ENCODE measurements at regions not wholly inside any gene's neighbourhood (a gene's known extent, or its start where the extent isn't known, plus 50 kb on each side); places are given as distances from the start of the nearest gene placed in this dataset.

GRCh38 chr4:120395746-120396145, 329.1 kb upstream of the MAD2L1 start:
- Histone ChIP-seq H3K9me3 (ENCODE audit: control insufficient read depth in 1 of 2, insufficient read depth in 1 of 2, low read length in 2 of 2) (no peaks in the 10 kb centered on the region), H3K4me1 (ENCODE audit: insufficient read depth, low read length) (no peaks in the 10 kb centered on the region), H3K4me3 (ENCODE audit: low read length) (no peak overlapping the region), H3K27me3 (ENCODE audit: control insufficient read depth in 1 of 2, insufficient read depth in 2 of 2, low read length in 2 of 2) (no peaks in the 10 kb centered on the region), H3K27ac (ENCODE audit: low read depth in 1 of 2, low read length in 2 of 2) (no peak overlapping the region), H3K36me3 (ENCODE audit: insufficient read depth, low read length) (no peaks in the 10 kb centered on the region)
- Mint-ChIP-seq H3K27me3 (no peaks in the 10 kb centered on the region), H3K27ac (no peak overlapping the region), H3K4me1 (ENCODE audit: low read depth) (no peaks in the 10 kb centered on the region), H3K4me3 (no peak overlapping the region), H3K36me3 (ENCODE audit: low read depth) (no peaks in the 10 kb centered on the region), H3K9me3 (no peaks in the 10 kb centered on the region)
- ChIA-PET POLR2A (no interaction called here), CTCF (no interaction called here)
- intact Hi-C loops (cut with DNase I, micrococcal nuclease): no loop called here
- no peak for ATAC-seq (ENCODE audit: poor library complexity)
- no peak for DNase-seq
- TF ChIP-seq, protein P1, sequence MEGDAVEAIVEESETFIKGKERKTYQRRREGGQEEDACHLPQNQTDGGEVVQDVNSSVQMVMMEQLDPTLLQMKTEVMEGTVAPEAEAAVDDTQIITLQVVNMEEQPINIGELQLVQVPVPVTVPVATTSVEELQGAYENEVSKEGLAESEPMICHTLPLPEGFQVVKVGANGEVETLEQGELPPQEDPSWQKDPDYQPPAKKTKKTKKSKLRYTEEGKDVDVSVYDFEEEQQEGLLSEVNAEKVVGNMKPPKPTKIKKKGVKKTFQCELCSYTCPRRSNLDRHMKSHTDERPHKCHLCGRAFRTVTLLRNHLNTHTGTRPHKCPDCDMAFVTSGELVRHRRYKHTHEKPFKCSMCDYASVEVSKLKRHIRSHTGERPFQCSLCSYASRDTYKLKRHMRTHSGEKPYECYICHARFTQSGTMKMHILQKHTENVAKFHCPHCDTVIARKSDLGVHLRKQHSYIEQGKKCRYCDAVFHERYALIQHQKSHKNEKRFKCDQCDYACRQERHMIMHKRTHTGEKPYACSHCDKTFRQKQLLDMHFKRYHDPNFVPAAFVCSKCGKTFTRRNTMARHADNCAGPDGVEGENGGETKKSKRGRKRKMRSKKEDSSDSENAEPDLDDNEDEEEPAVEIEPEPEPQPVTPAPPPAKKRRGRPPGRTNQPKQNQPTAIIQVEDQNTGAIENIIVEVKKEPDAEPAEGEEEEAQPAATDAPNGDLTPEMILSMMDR (IDR thresholded peaks at IDR 0.05): no peak

DNA sequence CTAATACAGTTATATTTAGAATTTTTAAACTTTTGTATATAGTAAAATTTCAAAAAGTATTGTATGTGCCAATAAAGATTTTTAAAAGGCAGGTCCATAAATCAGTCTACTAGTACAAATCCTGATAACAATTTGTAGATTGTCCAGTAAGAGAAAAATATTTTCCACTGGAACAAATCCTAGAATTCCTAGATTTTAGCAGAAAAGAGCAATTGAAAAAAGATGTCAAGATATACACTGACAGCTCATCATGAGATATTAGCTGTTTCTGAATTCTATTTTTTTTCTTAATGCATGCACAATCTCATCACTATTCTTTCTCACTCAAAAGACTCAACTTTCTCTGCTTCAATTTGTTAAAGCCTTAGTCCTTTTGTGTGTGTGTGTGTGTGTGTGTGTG, 289.2 kb upstream of the MAD2L1 start:
- intact Hi-C loops (cut with DNase I, micrococcal nuclease): no loop called here
- Mint-ChIP-seq H3K9me3 (no peaks in the 10 kb centered on the region), H3K27me3 (no peaks in the 10 kb centered on the region), H3K4me3 (no peak overlapping the region), H3K36me3 (ENCODE audit: low read depth) (no peaks in the 10 kb centered on the region), H3K27ac (no peak overlapping the region), H3K4me1 (ENCODE audit: low read depth) (no peaks in the 10 kb centered on the region)
- no peaks in the 10 kb centered on the region for H3K36me3 ChIP-seq (ENCODE audit: insufficient read depth, low read length)
- H3K27me3 ChIP-seq (ENCODE audit: control insufficient read depth in 1 of 2, insufficient read depth in 2 of 2, low read length in 2 of 2): no peaks in the 10 kb centered on the region
- POLR2A ChIA-PET: no interaction called here
- DNase-seq: no peak
- H3K9me3 ChIP-seq (ENCODE audit: control insufficient read depth in 1 of 2, insufficient read depth in 1 of 2, low read length in 2 of 2): no peaks in the 10 kb centered on the region
- no peaks in the 10 kb centered on the region for H3K4me1 ChIP-seq (ENCODE audit: insufficient read depth, low read length)
- no peak for ATAC-seq (ENCODE audit: poor library complexity)
- no peak overlapping the region for H3K4me3 ChIP-seq (ENCODE audit: low read length)
- H3K27ac ChIP-seq (ENCODE audit: low read depth in 1 of 2, low read length in 2 of 2): no peak overlapping the region
- TF ChIP-seq, protein P1 (IDR thresholded peaks at IDR 0.05): no peak
- CTCF ChIA-PET: no interaction called here

DNA sequence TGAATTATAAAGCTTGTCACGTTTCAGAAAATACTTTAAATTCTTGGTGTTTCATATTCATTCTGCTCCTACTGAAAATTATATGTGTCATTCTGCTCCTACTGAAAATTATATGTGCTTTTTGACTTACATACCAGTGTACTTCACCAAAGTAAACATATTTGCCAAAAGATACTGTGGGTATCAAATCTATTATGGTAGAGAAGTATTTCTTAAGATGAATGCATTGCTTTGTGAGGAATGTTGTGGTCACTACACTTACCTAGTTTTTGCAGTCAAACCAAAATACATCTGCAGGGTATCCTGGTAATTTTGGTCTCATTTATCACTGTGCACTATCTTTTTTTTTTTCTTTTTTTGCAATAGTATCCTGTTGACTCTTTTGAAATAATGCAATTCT, 287.7 kb upstream of the MAD2L1 start:
- POLR2A ChIA-PET: no interaction called here
- Histone ChIP-seq H3K27ac (ENCODE audit: low read depth in 1 of 2, low read length in 2 of 2) (no peak overlapping the region), H3K4me3 (ENCODE audit: low read length) (no peak overlapping the region), H3K4me1 (ENCODE audit: insufficient read depth, low read length) (no peaks in the 10 kb centered on the region), H3K36me3 (ENCODE audit: insufficient read depth, low read length) (no peaks in the 10 kb centered on the region), H3K9me3 (ENCODE audit: control insufficient read depth in 1 of 2, insufficient read depth in 1 of 2, low read length in 2 of 2) (no peaks in the 10 kb centered on the region), H3K27me3 (ENCODE audit: control insufficient read depth in 1 of 2, insufficient read depth in 2 of 2, low read length in 2 of 2) (no peaks in the 10 kb centered on the region)
- Mint-ChIP-seq H3K4me1 (ENCODE audit: low read depth) (no peaks in the 10 kb centered on the region), H3K9me3 (no peaks in the 10 kb centered on the region), H3K27ac (no peak overlapping the region), H3K36me3 (ENCODE audit: low read depth) (no peaks in the 10 kb centered on the region), H3K27me3 (no peaks in the 10 kb centered on the region), H3K4me3 (no peak overlapping the region)
- ATAC-seq (ENCODE audit: poor library complexity) (no peak), DNase-seq (no peak)
- intact Hi-C loops (cut with DNase I, micrococcal nuclease): no loop called here
- TF ChIP-seq, protein P1 (IDR thresholded peaks at IDR 0.05): no peak
- CTCF ChIA-PET: no interaction called here
